ENCODE measurements at regions not wholly inside any gene's neighbourhood (a gene's known extent, or its start where the extent isn't known, plus 50 kb on each side); places are given as distances from the start of the nearest gene placed in this dataset.

GRCh38 chr21:15943009-15943666, 213.4 kb downstream of the USP25 start:
- Histone ChIP-seq H3K79me2 (replicated peaks; ENCODE audit: insufficient read depth) (no peaks in the 10 kb centered on the region), H3K36me3 (ENCODE audit: insufficient read depth) (no peaks in the 10 kb centered on the region), H3K4me2 (no peak overlapping the region), H3K27me3 (ENCODE audit: insufficient read depth) (no peaks in the 10 kb centered on the region), H3K4me3 (no peak overlapping the region), H2AFZ (no peak overlapping the region), H3K27ac (ENCODE audit: low read depth) (no peak overlapping the region), H4K20me1 (replicated peaks; ENCODE audit: insufficient read depth) (no peaks in the 10 kb centered on the region), H3K4me1 (ENCODE audit: insufficient read depth) (no peaks in the 10 kb centered on the region), H3K9me2 (ENCODE audit: insufficient read depth) (no peaks in the 10 kb centered on the region), H3F3A (replicated peaks; ENCODE audit: low read depth) (no peaks in the 10 kb centered on the region)
- Mint-ChIP-seq H3K27me3 (ENCODE audit: insufficient read depth, low read depth, poor library complexity) (no peaks in the 10 kb centered on the region), H3K27ac (no peak overlapping the region), H3K4me1 (peaks cover 8% of the 10 kb centered on the region; the same call in 2 of the 3 replicates), H3K4me3 (no peak overlapping the region), H3K36me3 (ENCODE audit: low read depth) (no peaks in the 10 kb centered on the region), H3K9me3 (no peaks in the 10 kb centered on the region)
- ATAC-seq (no peak), DNase-seq (ENCODE audit: low spot score) (no peak)
- TF ChIP-seq STAT1 (IDR thresholded peaks at IDR 0.05; ENCODE audit: unreplicated experiment) (no peak), ZNF114 (CRISPR knock-in tag; IDR thresholded peaks at IDR 0.05) (no peak), POLR2AphosphoS5 (IDR thresholded peaks at IDR 0.05; ENCODE audit: low read depth) (no peak), ZNF462 (CRISPR knock-in tag; IDR thresholded peaks at IDR 0.05) (no peak), EZH2 (IDR thresholded peaks at IDR 0.05; ENCODE audit: low read depth, unreplicated experiment) (no peak), ZNF331 (CRISPR knock-in tag; IDR thresholded peaks at IDR 0.05; ENCODE audit: low read depth) (no peak), REST (IDR thresholded peaks at IDR 0.05; ENCODE audit: unreplicated experiment) (no peak), NANOG (IDR thresholded peaks at IDR 0.05; ENCODE audit: borderline replicate concordance) (no peak), CTCF (conservative IDR thresholded peaks at IDR 0.05; ENCODE audit: low read depth in 2 of 2) (no peak), JUNB (IDR thresholded peaks at IDR 0.05; ENCODE audit: unreplicated experiment) (no peak), EZH2phosphoT487 (IDR thresholded peaks at IDR 0.05; ENCODE audit: unreplicated experiment) (no peak), CREB1 (CRISPR knock-in tag; IDR thresholded peaks at IDR 0.05; ENCODE audit: low read depth) (no peak)
- TF ChIP-seq, protein P1, sequence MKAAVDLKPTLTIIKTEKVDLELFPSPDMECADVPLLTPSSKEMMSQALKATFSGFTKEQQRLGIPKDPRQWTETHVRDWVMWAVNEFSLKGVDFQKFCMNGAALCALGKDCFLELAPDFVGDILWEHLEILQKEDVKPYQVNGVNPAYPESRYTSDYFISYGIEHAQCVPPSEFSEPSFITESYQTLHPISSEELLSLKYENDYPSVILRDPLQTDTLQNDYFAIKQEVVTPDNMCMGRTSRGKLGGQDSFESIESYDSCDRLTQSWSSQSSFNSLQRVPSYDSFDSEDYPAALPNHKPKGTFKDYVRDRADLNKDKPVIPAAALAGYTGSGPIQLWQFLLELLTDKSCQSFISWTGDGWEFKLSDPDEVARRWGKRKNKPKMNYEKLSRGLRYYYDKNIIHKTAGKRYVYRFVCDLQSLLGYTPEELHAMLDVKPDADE (IDR thresholded peaks at IDR 0.05) = no peak

Measured in GM23338 (cell line).